GM12892 (cell line): ENCODE measurements at regions not wholly inside any gene's neighbourhood (a gene's known extent, or its start where the extent isn't known, plus 50 kb on each side); places are given as distances from the start of the nearest gene placed in this dataset.

Source experiments
- DNase-seq: peaks from one replicate; pipeline ENCODE4 v3.0.0; 2011; ENCODE audit not compliant: insufficient read length
- FAIRE-seq: peaks from 2 replicates; lab custom pipeline; 2011; peaks lifted over from hg19 to GRCh38; lab: Jason Lieb, UNC
- POLR2A ChIP-seq: IDR thresholded peaks from 2 replicates; pipeline ENCODE4 v1.6.1; 2011; ENCODE audit warnings: low read depth, low read length, control low read depth
- POLR2AphosphoS5 ChIP-seq: IDR thresholded peaks from 2 replicates; pipeline ENCODE4 v1.6.1; 2011; ENCODE audit warnings: low read depth, low read length, control low read depth
- TAF1 ChIP-seq: IDR thresholded peaks from 2 replicates; pipeline ENCODE4 v1.6.1; 2011; ENCODE audit warnings: low read depth, mild to moderate bottlenecking, control low read depth, low read length, borderline replicate concordance

DNA sequence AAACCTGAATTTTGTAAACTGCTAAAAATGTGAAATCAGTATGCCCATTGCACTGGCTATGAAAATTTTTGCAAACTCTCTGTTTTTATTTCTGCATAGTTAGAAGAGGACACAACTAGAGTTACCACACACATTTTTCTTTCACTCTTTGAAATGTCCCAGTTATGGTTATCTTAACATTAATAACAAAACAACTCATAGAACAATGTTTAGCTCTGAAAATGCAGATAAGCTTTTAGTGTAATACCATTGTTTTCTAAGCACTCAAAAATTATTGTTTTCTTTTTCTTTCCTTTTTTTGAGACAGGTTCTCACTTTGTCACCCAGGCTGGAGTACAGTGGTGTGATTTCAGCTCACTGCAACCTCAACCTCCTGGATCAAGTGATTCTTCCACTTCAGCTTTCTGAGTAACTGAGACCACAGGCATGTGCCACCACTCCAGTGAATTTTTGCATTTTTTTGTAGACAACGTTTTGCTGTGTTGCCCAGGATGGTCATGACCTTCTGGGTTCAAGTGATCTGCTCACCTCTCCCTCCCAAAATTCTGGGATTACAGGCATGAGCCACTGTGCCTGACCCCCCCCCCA lies 1204.5 kb upstream of the ZEB2 start:
- no peak for FAIRE-seq
- TF ChIP-seq POLR2AphosphoS5 (no peak), TAF1 (no peak), POLR2A (no peak)
- DNase-seq = no peak

GRCh38 chr2:145723872-145724271 lies 1204.0 kb upstream of the ZEB2 start:
- no peak for FAIRE-seq

GRCh38 chr2:145721681-145722080 lies 1201.8 kb upstream of the ZEB2 start:
- TF ChIP-seq TAF1 (no peak), POLR2A (no peak)
- DNase-seq (no peak), FAIRE-seq (no peak)

More at GRCh38 chr2:145723872-145724271, 1204.0 kb upstream of the ZEB2 start:
- TF ChIP-seq TAF1 = no peak
- no peak for TF ChIP-seq POLR2AphosphoS5
- TF ChIP-seq POLR2A = no peak
- no peak for DNase-seq

DNA sequence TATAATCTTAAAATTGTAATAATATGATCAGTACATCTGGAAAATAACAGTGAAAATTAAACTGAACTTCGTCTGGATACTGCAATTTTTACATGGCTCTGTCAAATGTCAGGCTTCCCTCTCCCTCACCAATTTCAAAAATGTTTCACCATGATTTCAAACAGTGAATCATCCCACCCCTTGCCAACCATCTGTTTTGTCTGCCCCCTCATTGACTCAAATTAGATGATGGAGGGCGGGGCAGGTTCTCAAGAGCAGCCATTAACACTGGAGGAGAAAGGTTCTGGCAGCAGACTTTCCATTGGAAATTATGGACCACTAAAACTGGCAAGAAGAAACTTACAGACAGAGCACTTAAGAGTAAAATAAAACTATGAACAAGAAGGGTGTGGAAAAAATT lies 1195.7 kb upstream of the ZEB2 start:
- no peak for TF ChIP-seq TAF1
- DNase-seq (no peak), FAIRE-seq (no peak)

DNA sequence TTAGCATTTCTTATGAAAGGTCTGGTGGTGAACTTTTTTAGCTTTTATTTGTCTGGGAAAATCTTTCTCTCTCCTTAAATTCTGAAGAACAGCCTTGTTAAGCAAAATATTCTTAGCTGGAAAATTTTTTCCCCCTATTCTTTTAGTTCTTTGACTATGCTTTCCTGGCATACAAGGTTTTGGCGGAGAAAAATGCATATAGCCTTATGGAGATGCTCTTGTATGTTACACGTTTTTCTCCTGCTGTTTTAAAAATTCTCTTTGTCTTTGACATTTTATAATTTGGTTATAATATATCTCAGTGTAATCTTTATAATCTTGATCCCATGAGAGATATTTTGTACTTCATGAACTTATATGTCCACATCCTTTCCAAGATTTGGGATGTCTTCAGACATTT lies 1190.4 kb upstream of the ZEB2 start:
- no peak for TF ChIP-seq TAF1
- TF ChIP-seq POLR2A = no peak
- TF ChIP-seq POLR2AphosphoS5 = no peak
- no peak for FAIRE-seq
- no peak for DNase-seq

GRCh38 chr2:145702305-145702704 lies 1182.4 kb upstream of the ZEB2 start:
- TF ChIP-seq TAF1 (no peak), POLR2A (no peak), POLR2AphosphoS5 (no peak)
- DNase-seq (no peak), FAIRE-seq (no peak)

DNA sequence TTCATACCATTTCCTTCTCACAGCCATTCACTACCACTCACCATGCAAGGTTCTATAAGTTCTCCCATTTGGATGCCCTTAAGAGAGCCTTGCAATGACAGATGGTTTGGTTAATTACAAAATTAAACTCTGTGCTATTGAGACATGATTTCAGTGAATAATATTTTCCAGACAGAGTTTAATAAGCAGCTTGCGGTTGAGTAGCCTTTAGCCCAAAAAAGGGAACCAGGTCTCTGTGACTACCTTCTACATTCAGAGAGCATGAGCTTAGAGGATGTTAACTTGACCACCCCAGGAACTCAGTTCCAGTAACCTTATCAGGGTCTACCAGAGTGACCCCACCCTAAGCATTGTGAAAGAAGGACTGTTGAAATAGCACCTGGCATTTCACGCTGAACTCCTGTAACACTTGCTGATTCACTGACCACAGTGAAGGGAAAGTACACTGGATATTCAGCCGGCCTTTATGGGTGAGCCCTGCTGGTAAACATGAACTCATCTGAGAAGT lies 1173.1 kb upstream of the ZEB2 start:
- peak; percentile 61 for FAIRE-seq
- DNase-seq = no peak
- no peak for TF ChIP-seq POLR2AphosphoS5
- TF ChIP-seq TAF1 = no peak
- TF ChIP-seq POLR2A = no peak

DNA sequence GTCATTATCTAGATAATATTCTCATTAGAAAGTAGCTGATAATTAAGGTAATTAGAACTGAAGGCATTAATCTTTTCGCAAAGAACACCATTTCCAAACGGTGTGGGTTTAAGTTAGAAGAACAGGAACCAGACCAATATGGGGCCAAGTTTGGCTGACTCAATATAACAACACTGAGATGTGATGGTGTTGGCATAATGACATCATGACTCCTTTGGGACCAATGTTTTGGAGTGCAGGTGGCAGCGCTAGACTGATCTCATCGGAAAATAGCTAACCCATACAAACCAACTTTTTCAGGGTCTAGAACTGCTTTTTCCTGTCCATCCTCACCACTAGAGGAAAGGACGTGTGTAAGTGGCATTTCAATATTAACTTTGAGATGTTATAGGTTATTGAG lies 1171.7 kb upstream of the ZEB2 start:
- DNase-seq (no peak), FAIRE-seq (no peak)
- TF ChIP-seq POLR2A = no peak
- TF ChIP-seq POLR2AphosphoS5 = no peak
- TF ChIP-seq TAF1 = no peak

DNA sequence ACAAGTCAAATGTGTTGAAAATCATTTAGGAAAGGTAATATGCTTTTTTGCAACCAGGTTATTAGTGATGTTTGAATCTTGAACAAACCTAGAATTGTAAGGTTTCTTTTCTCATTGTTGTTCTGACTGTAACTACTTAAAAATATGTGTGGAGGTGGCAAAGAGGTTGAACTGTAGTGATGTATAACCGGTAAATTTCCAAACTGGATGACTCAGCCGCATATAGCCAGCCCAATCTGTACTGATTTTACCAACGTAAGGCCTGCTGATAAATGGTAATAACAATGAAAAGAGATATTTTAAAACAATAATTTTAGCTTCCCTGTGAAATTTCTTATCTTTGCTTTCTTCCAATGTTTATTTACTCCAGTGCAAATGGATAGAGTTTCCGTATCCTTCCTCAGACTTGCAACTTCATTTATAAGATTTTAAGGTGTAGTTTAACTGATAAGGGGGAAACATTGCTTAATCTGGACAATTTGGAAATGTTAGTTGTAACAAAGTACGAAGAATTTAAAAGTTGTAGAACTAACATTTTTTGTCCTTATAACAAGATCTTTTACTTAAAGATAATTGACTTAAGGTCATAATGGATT lies 1170.4 kb upstream of the ZEB2 start:
- TF ChIP-seq POLR2AphosphoS5 (no peak), TAF1 (no peak), POLR2A (no peak)
- no peak for DNase-seq
- no peak for FAIRE-seq

DNA sequence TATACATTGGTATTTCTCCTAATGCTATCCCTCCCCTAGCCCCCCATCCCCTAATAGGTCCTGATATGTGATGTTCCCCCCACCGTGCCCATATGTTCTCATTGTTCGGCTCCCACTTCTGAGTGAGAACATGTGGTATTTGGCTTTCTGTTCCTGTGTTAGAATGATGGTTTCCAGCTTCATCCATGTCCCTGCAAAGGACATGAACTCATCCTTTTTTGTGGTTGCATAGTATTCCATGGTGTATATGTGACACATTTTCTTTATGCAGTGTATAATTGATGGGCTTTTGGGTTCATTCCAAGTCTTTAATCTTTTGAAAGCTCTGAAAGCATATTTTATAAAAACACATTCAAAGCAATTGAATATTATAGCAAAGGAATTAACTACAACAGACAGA lies 1169.4 kb upstream of the ZEB2 start:
- DNase-seq = no peak
- no peak for FAIRE-seq

GRCh38 chr2:145688156-145688555 lies 1168.2 kb upstream of the ZEB2 start:
- no peak for FAIRE-seq
- no peak for DNase-seq
- no peak for TF ChIP-seq POLR2A
- no peak for TF ChIP-seq TAF1

More for the DNA sequence above, 1169.4 kb upstream of the ZEB2 start:
- no peak for TF ChIP-seq TAF1
- no peak for TF ChIP-seq POLR2AphosphoS5
- no peak for TF ChIP-seq POLR2A

GRCh38 chr2:145687442-145688134 lies 1167.7 kb upstream of the ZEB2 start:
- TF ChIP-seq POLR2AphosphoS5 = no peak
- TF ChIP-seq POLR2A = no peak
- TF ChIP-seq TAF1 = no peak
- DNase-seq = no peak
- FAIRE-seq = no peak
